Activated T-helper 1 cell treated with Interleukin-2 at 50 U/mL for 16 hours (primary cell): ENCODE measurements at regions not wholly inside any gene's neighbourhood (a gene's known extent, or its start where the extent isn't known, plus 50 kb on each side); places are given as distances from the start of the nearest gene placed in this dataset.
"Not testable (repeated sequence)": the region's sequence is repeated elsewhere in the genome, so short reads cannot be mapped to it uniquely, and the experiment has no call there.

ENCODE experiments used
- DNase-seq: peaks from one replicate; pipeline ENCODE4 v3.0.0-alpha.2; 2020; ENCODE audit warnings: low read depth

GRCh38 chr11:87548797-87549196, 511.1 kb downstream of the TMEM135 start:
- DNase-seq, result no peak

GRCh38 chr11:87545858-87546257, 508.1 kb downstream of the TMEM135 start:
- DNase-seq, result no peak

- DNase-seq, result no peak
Observed at GRCh38 chr11:87539596-87539995, 501.9 kb downstream of the TMEM135 start.

GRCh38 chr11:87536565-87536964, 498.8 kb downstream of the TMEM135 start:
- DNase-seq, result no peak

GRCh38 chr11:87536016-87536415, 498.3 kb downstream of the TMEM135 start:
- DNase-seq, result no peak

- no peak for DNase-seq
Observed at GRCh38 chr11:87535513-87535912, 497.8 kb downstream of the TMEM135 start.

GRCh38 chr11:87531835-87532234, 494.1 kb downstream of the TMEM135 start:
- DNase-seq, result not testable (repeated sequence)

- no peak for DNase-seq
Observed at GRCh38 chr11:87529486-87529885, 491.8 kb downstream of the TMEM135 start.

GRCh38 chr11:87528752-87529151, 491.0 kb downstream of the TMEM135 start:
- no peak for DNase-seq

- no peak for DNase-seq
Observed at GRCh38 chr11:87523276-87523675, 485.5 kb downstream of the TMEM135 start.

GRCh38 chr11:87518266-87518665, 480.5 kb downstream of the TMEM135 start:
- DNase-seq, result no peak

- no peak for DNase-seq
Observed at GRCh38 chr11:87517351-87517750, 479.6 kb downstream of the TMEM135 start.

GRCh38 chr11:87507722-87508121, 470.0 kb downstream of the TMEM135 start:
- not testable (repeated sequence) for DNase-seq

GRCh38 chr11:87506946-87507345, 469.2 kb downstream of the TMEM135 start:
- not testable (repeated sequence) for DNase-seq

- no peak for DNase-seq
Observed at GRCh38 chr11:87501388-87501787, 463.7 kb downstream of the TMEM135 start.

GRCh38 chr11:87494936-87495335, 457.2 kb downstream of the TMEM135 start:
- not testable (repeated sequence) for DNase-seq

- not testable (repeated sequence) for DNase-seq
Observed at GRCh38 chr11:87494026-87494425, 456.3 kb downstream of the TMEM135 start.

- no peak for DNase-seq
Observed at GRCh38 chr11:87493516-87493915, 455.8 kb downstream of the TMEM135 start.

- DNase-seq, result no peak
Observed at GRCh38 chr11:87491381-87491780, 453.6 kb downstream of the TMEM135 start.

GRCh38 chr11:87490671-87491070, 452.9 kb downstream of the TMEM135 start:
- DNase-seq, result no peak

GRCh38 chr11:87484566-87484965, 446.8 kb downstream of the TMEM135 start:
- no peak for DNase-seq

- no peak for DNase-seq
Observed at GRCh38 chr11:87477321-87477720, 439.6 kb downstream of the TMEM135 start.

- no peak for DNase-seq
Observed at GRCh38 chr11:87473174-87473573, 435.4 kb downstream of the TMEM135 start.

- DNase-seq, result no peak
Observed at GRCh38 chr11:87466223-87466622, 428.5 kb downstream of the TMEM135 start.

GRCh38 chr11:87465716-87466115, 428.0 kb downstream of the TMEM135 start:
- no peak for DNase-seq
